ENCODE measurements at regions not wholly inside any gene's neighbourhood (a gene's known extent, or its start where the extent isn't known, plus 50 kb on each side); places are given as distances from the start of the nearest gene placed in this dataset.

DNA sequence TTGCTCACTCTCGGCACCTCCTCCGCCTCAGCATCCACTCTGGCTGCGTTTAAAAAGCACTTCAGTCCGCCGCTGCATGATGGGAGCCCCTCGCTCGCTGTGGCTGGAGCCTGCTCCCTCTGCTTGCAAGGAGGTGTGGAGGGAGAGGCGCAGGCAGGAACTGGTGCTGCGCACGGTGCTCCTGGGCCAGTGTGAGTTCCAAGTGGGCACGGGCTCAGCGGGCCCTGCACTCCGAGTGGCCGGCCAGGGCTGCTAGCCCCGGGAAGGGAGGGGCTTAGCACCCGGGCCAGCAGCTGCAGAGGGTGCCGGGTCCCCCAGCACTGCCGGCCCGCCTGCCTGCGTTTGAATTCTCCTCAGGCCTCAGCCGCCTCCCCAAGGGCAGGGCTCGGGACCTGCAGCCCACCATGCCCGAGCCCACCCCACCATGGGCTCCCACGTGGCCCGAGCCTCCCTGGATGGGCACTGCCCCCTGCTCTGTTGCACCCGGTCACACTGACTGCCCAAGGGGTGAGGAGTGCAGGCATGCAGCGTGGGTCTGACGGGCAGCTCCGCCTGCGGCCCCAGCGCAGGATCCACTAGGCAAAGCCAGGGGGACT lies 1599.5 kb downstream of the NCAM2 start:
- no peak for DNase-seq

DNA sequence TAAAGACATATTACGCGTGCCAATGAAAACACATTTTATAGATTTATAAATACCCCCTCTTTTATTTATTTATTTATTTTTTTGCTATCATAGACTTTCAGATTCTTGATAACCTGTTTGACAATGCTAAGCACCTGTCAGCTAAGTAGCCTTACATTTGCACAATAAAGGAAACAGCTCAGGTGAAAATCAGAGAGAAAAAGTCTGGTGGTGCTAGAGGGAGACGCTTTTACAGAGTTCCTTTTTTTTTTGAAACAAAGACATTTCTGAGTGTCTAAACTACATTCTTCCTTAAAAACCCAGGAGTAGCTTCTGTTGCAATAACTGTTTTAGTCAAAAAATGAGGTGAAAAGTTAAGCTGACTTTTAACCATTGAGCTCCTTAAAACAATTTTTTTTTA lies 1611.6 kb downstream of the NCAM2 start:
- no peak for DNase-seq

DNA sequence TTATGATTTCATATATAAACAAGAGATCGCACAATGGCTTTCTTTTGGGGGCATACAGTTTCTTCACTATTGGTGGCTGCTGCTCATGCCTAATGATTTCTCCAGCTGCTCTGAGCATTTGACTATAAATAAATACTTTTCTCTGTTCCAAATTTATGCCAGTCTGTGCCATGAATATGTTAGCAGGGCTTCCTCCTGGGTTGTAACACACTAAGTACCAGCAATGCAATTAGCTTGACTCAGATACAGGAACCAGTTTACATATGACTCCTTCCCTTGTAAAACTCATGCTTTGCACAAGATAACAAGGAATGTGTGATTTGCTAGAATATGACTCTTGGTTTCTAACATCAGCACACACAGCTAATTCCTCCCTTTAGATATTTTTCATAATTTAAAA lies 1629.7 kb downstream of the NCAM2 start:
- DNase-seq: no peak

DNA sequence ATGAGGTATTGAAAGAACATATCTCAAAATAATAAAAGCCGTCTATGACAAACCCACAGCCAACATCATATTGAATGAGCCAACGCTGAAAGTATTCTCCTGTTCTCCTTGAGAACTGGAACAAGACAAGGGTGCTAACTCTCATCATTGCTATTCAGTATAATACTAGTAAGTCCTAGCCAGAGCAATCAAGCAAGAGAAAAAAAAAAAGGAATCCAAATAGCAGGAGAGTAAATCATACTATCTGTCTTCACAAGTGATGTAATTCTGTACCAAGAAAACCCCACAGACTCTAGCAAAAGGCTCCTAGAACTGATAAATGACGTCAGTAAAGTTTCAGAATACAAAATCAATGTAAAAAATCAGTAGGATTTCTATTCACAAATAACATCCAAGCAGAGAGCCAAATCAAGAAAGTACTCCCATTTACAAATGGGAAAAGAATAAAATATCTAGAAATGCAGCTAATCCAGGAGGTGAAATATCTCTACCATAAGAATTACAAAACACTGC lies 1632.8 kb downstream of the NCAM2 start:
- no peak for DNase-seq

DNA sequence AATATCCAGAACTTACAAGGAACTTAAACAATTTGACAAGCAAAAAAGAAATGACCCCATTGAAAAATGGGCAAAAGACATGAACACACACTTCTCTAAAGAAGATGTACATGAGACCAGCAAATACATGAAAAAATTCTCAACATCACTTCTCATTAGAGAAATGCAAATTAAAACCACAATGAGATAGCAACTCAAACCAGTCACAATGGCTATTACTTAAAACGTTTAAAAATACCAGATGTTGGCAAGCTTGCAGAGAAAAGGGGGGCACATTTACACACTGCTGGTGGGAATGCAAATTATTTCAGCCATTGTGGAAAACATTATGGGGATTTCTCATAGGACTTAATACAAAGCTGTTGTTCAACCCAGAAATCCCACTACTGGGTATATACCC lies 1634.0 kb downstream of the NCAM2 start:
- no peak for DNase-seq

DNA sequence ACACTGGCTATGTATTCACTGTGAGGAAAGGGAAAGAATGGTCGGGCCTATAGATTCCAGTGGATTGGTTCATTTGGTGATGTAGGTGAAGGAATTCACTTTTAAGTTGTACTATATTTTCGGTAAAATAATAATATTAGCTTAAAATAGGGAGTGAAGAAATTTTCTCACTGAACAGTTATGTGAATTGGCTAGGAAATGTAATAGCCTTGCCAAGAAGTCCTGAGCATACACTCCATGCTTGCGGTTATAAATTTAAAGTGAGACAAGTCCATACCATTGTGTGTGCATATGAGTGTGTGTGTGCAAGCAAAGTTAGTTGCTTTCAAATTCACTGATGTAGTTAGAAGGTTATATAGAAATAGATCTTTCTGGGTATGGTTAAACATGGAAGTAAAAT lies 1651.0 kb downstream of the NCAM2 start:
- no peak for DNase-seq

DNA sequence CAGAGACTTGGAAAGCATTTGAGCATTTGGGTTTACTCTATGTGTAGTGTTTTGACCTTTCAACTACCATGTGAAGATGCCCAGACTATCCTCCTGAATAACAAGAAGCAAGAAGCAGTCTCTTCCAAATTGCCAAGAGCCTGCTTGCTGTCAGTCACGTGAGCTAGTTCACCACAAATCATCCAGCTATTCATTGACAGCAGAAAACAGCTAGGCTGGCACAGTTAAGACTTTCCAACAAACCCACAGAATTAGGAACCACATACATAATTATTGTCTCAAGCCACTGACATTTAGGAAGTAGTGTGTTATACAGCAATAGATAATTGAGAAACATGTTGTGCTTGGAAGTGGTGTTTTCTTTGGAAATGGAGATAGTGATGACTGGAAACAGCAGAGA lies 1652.0 kb downstream of the NCAM2 start:
- no peak for DNase-seq

DNA sequence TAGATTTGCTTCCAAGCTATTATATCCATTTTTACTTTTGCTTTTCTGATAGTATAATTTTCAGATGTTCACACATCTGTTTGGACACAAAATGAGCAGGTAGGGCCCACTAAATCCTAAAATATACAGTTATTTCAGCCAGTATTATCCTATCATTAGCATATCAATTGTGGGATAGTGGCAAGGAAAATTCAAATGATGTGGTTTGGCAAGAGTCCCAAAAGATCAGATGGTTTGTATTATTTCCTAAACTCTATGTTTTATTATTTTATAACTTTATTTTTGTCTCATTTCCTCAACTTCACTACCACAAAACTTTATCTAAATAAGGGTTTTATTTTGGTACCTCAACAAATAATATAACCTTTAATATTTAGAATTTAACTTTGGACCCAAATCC lies 1659.6 kb downstream of the NCAM2 start:
- DNase-seq: no peak

DNA sequence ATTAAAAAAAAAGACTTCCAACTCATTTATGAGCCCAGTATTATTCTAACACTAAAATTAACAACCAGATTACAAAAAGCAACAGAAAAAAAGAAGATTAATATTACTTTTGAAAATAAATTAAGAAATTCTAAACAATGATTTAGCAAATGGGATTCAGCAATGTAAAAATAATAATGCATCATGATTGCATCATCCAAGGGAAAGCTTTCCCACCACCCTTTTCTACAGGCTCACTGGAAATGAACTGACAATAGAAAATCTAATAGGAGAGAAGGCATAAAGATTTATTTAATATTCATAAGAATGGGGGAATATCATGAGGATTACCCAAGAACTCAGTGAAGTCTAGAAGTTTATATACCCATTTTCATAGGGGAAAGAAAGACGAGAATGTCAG lies 1671.9 kb downstream of the NCAM2 start:
- DNase-seq: no peak

DNA sequence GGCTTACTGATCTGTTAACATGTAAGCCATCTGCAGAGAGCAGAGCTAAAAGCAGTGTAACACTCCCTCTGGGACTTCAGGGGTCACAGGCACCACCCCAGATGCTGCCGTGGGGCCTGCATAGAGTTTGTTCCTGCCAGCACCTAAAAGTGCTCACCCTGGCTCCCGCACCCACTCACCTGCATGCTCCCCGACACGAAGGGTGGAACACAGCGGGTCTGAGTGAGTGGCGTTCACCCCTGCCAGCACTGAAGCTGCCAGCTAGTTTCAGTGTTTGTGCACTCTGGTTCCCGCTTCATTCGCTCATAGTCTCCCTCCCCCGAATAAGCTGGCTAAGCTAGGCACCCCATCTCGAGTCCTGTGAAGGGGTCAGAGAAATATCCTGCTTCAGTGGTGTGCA lies 1681.0 kb downstream of the NCAM2 start:
- DNase-seq: no peak

DNA sequence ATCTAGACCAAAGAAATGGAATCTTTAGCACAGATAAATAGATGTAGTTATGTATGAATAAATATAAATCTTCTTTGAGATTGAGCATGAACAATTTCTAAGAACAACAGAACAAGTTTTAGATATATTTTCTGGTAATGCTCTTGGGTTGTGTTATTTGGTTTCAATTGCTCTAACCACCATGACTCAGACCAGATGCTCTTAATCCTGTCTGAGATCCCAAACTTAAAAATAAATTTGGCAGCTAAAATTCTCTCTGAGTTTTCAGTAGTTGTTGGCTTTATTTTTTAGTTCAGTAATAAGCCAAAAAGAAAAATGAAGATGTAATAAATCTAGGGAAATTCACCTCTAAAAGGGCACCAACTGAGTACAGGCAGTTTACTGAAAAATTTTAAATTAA lies 1693.4 kb downstream of the NCAM2 start:
- DNase-seq: no peak

DNA sequence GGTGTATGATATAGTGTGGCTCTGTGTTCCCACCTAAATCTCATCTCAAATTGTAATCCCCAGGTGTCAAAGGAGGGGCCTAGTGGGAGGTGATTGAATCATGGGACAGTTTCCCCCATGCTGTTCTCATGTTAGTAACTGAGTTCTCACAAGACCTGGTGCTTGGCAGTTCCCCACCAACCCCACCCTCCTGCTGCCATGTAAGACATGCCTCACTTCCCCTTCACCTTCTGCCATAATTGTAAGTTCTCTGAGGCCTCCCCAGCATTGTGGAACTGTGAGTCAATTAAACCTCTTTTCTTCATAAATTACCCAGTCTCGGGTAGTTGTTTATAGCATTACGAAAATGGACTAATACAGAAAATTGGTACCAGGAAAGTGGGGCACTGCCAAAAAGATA lies 1705.3 kb downstream of the NCAM2 start:
- DNase-seq: no peak

DNA sequence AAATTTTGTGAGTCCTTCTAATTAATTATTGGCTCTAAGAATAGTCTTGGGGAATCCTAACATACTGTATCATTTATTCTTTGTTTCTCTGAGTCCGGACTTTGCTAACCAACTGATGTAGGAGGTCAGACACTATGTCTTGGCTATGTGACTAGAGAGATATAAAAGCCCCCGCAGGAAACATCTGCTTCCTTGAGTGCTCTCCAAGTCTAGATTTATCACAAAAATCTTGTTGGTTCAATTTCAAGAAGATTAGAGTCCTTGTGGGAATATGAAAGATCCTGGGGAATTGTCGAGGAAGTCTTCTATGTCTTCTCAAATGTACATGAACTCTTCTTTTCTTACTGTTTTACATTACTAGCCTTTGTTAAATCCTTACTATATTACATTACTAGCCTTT lies 1712.5 kb downstream of the NCAM2 start:
- no peak for DNase-seq

DNA sequence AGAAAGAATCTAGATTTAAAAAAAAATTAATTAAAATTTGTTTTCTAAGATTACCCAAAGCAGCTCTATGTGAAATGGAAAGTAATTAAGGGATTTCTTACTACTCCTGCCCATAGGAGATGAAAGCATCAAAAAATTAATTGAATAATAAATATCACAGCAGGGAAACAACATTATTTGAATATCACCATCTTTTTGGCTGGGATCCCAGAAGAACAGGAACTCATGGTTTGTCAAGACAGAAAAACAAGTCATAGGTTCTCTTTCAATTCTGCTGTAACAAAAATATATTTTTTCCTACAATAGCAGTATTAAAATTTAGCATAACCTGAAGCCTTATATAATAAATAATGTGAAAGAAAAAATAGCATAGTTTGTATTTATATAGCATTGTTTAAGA lies 1713.4 kb downstream of the NCAM2 start:
- DNase-seq: no peak

DNA sequence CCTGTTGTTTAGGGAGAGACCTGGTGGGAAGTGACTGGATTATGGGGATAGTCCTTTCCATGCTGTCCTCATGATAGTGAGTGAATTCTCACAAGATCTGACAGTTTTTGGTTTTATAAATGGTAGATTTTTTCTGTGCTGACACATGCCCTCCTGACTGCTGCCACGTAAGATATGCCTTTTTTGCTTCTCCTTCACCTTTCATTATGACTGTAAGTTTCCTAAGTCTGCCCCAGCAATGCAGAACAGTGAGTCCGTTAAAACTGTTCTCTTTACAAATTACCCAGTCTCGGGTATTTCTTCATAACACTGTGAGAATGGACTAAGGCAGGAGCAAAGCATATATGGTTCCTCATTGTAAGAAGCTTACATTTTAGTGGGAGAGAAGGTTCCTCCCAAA lies 1727.2 kb downstream of the NCAM2 start:
- DNase-seq: no peak

DNA sequence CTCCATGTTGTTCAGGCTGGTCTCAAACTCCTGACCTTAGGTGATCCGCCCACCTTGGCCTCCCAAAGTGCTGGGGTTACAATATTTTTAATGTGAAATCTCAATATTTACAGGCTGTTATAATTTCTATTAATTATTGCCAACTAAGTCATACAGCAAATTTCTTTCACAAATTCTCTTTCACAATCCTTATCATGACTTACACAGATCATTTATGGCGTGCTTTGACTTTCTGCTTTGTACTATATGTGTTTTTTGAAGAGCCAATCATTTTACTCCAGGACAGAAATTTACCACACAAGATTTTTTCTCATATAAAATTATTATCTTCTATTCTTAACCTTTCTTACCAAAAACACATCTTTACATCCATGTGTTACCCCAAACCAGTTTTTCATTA lies 1729.9 kb downstream of the NCAM2 start:
- peak; percentile 13 for DNase-seq

DNA sequence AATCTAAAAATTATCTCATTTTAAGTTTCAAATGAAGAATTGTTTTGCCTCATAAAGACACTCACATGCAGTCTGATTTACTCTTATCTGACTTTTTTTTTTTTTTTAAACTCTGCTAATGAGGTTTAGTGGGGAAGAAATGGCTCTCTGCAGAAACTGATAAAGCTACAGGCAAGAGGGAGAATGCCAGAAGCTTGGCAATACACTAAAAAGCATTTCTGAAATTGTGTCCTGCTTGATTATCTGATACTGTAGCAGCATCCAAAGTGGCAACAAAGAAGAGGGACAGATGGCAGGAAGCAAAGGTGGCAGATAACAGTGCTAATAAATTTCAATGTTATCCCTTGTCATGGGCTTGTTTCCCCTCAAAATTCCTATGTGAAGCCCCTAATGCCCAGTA lies 1744.9 kb downstream of the NCAM2 start:
- no peak for DNase-seq

DNA sequence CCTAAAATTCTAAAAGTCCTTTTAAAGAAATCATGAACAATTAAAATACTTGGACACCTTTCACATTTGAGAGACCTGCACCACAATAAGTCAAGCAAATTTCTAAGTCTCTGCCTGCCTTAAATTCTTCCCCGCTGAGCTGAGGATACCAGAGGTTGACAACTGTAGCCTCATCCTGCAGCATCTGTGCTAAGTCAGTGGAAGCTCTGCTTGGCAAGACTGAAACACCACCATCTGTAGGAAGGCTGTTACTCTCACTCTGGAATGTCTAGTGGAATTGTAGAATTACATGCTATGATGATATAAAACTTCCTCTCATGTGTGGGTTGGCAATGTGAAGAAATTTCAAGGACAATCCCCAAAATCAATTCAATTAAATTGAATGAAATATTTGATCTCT lies 1756.5 kb downstream of the NCAM2 start:
- no peak for DNase-seq

DNA sequence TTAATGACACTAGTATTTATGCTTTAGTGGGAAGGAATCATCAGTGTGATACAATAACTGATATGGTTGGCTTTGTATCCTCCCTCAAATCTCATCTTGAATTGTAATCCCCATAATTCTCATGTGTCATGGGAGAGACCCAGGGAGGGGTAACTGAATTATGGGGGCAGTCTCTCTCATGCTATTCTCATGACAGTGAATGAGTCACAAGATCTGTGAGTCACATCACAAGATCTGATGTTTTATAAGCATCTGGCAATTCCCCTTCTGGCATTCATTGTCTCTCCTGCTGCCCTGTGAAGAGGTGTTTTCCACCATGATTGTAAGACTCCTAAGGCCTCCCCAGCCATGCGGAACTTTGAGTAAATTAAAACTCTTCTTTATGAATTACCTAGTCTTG lies 1760.3 kb downstream of the NCAM2 start:
- no peak for DNase-seq

DNA sequence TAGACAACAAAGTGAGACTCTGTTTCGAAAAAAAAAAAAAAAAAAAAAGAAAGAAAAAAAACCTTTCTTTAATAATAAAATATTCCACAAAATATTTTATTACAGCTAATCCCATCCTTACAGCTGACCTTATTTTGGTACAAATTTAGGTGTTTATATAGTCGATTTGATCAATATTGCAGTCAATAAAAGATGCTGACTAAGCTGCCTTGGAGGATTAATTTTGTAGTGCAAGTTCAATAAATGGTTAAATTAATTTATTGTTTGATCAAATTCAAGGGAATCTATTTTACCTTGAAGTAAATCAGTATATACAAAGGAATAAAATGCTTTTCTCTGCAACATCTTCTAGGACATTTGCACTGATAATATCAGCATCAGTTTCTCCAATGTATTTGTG lies 1764.3 kb downstream of the NCAM2 start:
- no peak for DNase-seq

DNA sequence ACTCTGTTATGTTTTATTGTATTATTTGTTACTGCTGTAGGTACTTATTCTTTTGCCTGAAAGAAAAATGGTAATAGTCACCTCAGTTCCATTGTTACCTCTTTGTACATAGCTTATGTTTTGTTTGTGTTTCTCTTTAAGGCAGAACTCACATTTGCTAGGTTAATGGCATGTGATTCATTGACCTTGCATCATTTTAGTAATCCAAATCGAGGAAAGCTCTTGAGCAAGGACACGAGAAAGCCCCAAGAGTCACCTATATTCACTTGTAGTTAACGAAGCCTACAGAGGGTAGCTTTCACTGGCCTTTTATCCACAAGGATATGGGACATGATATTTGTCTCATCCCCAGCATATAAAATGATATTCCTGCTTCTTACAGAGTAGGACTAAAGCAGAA lies 1765.2 kb downstream of the NCAM2 start:
- DNase-seq: no peak

DNA sequence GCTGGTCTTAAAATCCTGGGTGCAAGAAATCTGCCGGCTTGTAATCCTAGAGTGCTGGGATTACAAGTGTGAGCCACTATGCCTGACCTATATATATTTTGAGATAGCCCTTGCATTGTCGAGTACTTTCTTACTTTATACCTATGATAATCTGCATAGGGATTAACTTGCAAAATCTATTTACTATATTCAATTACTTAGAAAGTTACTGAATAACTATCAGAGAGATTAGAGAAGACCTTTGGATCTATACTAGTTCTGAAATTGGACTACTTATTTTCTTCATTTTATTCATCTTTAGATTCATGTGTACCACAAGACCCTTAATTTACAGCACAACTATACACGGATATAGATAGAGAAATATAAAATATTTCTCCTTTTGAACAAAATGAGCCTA lies 1766.0 kb downstream of the NCAM2 start:
- DNase-seq: no peak

DNA sequence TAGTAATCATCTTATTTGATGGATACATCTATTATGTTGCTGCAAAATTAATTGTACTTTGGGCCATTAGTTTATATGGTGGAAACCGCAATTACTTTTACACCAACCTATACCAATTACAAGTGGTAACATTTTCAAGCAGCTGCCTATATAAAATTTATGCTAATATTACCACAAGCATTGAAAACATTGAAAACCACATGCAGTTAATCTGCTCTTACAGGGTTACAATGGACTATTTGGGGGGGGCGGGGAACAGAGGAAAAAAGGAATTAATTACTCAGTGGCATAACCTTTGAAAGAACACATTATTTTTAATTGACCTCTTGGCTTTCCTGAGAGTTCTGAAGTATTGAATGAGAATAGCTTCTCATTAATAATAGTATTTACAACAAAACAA lies 1793.2 kb downstream of the NCAM2 start:
- DNase-seq: no peak

DNA sequence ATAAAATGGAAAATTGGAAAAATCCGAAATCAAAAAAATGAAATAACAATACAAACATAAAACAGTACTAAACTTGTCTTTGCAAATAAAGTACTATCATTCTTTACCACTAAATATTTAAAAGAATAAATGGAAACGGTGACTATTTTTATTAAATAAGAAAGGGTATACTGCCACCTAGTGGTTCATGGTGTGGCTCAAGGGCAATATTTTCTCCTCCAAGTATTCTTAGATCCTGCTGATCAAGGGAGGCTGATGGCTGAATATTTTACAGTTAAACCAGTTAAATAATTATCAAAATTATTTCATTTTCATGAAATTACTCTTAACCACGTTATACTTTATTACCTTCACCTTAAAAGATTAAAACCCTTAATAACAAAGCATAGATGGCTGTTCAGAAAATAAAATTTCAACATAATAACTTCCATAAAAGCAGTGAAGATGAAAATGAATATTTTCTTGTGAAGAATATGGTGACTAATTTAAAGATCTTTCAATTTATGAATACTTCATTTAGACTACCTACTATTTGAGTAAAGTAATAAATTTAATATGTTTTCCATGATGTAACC lies 1793.9 kb downstream of the NCAM2 start:
- peak; percentile 63 for DNase-seq

DNA sequence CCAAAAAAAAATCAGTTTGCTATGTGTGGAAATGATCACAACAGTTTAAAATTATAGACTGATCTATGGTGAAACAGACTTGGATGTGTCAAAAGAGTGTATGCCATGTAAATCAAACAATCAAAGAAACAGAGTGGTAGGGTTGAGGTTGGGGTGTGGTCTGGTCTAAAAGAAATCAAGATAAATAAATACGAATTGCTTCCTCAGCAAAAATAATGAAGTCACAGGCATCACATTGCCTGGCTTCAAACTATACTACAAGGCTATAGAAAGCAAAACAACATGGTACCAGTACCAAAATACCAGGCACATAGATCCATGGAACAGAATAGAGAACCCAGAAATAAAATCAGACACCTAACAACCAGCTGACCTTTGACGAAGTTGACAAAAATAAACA lies 1796.9 kb downstream of the NCAM2 start:
- DNase-seq: no peak

All from DMS53 (cell line).